Endothelial cell of umbilical vein (primary cell): ENCODE measurements at regions not wholly inside any gene's neighbourhood (a gene's known extent, or its start where the extent isn't known, plus 50 kb on each side); places are given as distances from the start of the nearest gene placed in this dataset.

Experiments used
- BruUV-seq: library from RNA; stranded (reverse); fragments of 400-500 nt; replicated peaks from 2 replicates; lab custom pipeline; 2021; lab: Mats Ljungman, UMichigan
- CTCF ChIA-PET: fragments of 300-600, 350-600 bp; sonication (Branson Sonifier 250); formaldehyde crosslinking; loops from one replicate; lab custom pipeline; 2021; ENCODE audit warnings: antibody characterized with exemption, inconsistent platforms; lab: Charles Lee
- POLR2A ChIA-PET: fragments of 300-600, 350-600 bp; sonication (Branson Sonifier 250); formaldehyde crosslinking; loops from one replicate; lab custom pipeline; 2021; ENCODE audit warnings: antibody characterized with exemption, inconsistent platforms; lab: Charles Lee
- DNase-seq: peaks from one replicate; pipeline ENCODE4 v3.0.0-alpha.2; 2011; ENCODE audit warnings: low read depth, low spot score
- FAIRE-seq: peaks from 2 replicates; lab custom pipeline; 2011; peaks lifted over from hg19 to GRCh38; lab: Jason Lieb, UNC
- H2AFZ ChIP-seq: 2 replicates; pipeline ENCODE4 v1.6.0; 2012; ENCODE audit warnings: low read depth, low read length, control low read depth, inconsistent platforms
- H3K27ac ChIP-seq: 2 replicates; pipeline ENCODE4 v1.5.1; 2011; ENCODE audit warnings: low read depth, mild to moderate bottlenecking, control low read depth, low read length, moderate library complexity; ENCODE audit not compliant: insufficient read depth
- H3K27me3 ChIP-seq, 2 experiments: 2 replicates each; pipeline versions ENCODE4 v1.6.0 to v1.6.1; 2011; ENCODE audit warnings: low read length in 2 of 2, mixed read lengths in 1 of 2; ENCODE audit not compliant: control insufficient read depth in 2 of 2, insufficient read depth in 2 of 2
- H3K36me3 ChIP-seq, 2 experiments: 2 replicates in 1 of 2; 3 replicates in 1 of 2; pipeline ENCODE4 v1.5.1; 2011; ENCODE audit warnings: low read length in 2 of 2, mild to moderate bottlenecking in 1 of 2, moderate library complexity in 1 of 2; ENCODE audit not compliant: control insufficient read depth in 2 of 2, insufficient read depth in 2 of 2; ENCODE audit errors: extremely low read depth in 1 of 2
- H3K4me1 ChIP-seq: 3 replicates; pipeline ENCODE4 v1.5.1; 2011; ENCODE audit warnings: mild to moderate bottlenecking, low read length; ENCODE audit not compliant: control insufficient read depth, insufficient read depth; ENCODE audit errors: extremely low read depth
- H3K4me2 ChIP-seq: 2 replicates; pipeline ENCODE4 v1.6.1; 2011; ENCODE audit warnings: low read length, control low read depth, mixed read lengths; ENCODE audit not compliant: insufficient read depth
- H3K4me3 ChIP-seq, 3 experiments: fragments of 200-600 bp in 1 of 3; sonication (generic), shearing (Covaris generic) in 1 of 3; replicated peaks in 1 of 3; 2 replicates each; pipeline ENCODE4 v1.5.1; 2011 to 2016; ENCODE audit warnings: control low read depth in 3 of 3, low read length in 3 of 3, mild to moderate bottlenecking in 2 of 3, inconsistent platforms in 1 of 3, low read depth in 1 of 3, moderate library complexity in 1 of 3; ENCODE audit not compliant: insufficient read depth in 1 of 3
- H3K79me2 ChIP-seq: 2 replicates; pipeline ENCODE4 v1.6.0; 2012; ENCODE audit warnings: low read length, inconsistent platforms; ENCODE audit not compliant: control insufficient read depth, insufficient read depth
- H3K9ac ChIP-seq: replicated peaks from 2 replicates; pipeline ENCODE3; 2011; ENCODE audit warnings: low read length, control low read depth; ENCODE audit not compliant: insufficient read depth; ENCODE audit errors: extremely low read depth
- H3K9me1 ChIP-seq: replicated peaks from 3 replicates; pipeline ENCODE4 v1.6.0; 2011; ENCODE audit warnings: mild to moderate bottlenecking, low read length; ENCODE audit not compliant: control insufficient read depth, insufficient read depth; ENCODE audit errors: extremely low read depth
- H3K9me3 ChIP-seq: replicated peaks from 2 replicates; pipeline ENCODE4 v1.5.1; 2012; ENCODE audit warnings: low read length, inconsistent platforms; ENCODE audit not compliant: control insufficient read depth, insufficient read depth
- H4K20me1 ChIP-seq: replicated peaks from 2 replicates; pipeline ENCODE3; 2011; ENCODE audit warnings: mild to moderate bottlenecking, low read length; ENCODE audit not compliant: control insufficient read depth, insufficient read depth; ENCODE audit errors: extremely low read depth
- JUN ChIP-seq: IDR thresholded peaks from 2 replicates; pipeline ENCODE4 v1.6.1; 2011; ENCODE audit warnings: borderline replicate concordance, low read depth; ENCODE audit not compliant: insufficient read length, insufficient read depth
- POLR2AphosphoS5 ChIP-seq: IDR thresholded peaks from 2 replicates; pipeline ENCODE4 v1.6.1; 2012; ENCODE audit warnings: low read depth, mild to moderate bottlenecking, control low read depth, low read length, moderate library complexity; ENCODE audit not compliant: insufficient read depth
- dilution Hi-C: fragments of 300-500 bp; cut with MboI; formaldehyde crosslinking; loops from one replicate; pipeline ENCODE4 v1.15.0; 2019; ENCODE audit warnings: low sequenced_read_pairs; ENCODE audit not compliant: extremely low pct_ligation_motif_present
- intact Hi-C: fragments of 100-400 bp; cut with micrococcal nuclease; formaldehyde crosslinking; loops from one replicate; pipeline ENCODE4 v1.10.0; 2022
- TF ChIP-seq, protein P1 (sequence below): IDR thresholded peaks from 2 replicates; pipeline ENCODE4 v1.6.1; 2011; ENCODE audit not compliant: insufficient read depth, insufficient read length

- H3K4me3 ChIP-seq: no peak overlapping the region
- FAIRE-seq (no peak), DNase-seq (peak; percentile 61)
- ChIA-PET POLR2A (no interaction called here), CTCF (interaction anchor here (1.0 to 1.6 kb wide), 5 partner anchors 10 to 280 kb away, joined by 3 to 7 read pairs (median 4); no protein-coding TSS in a partner anchor)
- H3K27ac ChIP-seq: no peak overlapping the region
- no TSS peak for BruUV-seq
- H3K9ac ChIP-seq: no peak overlapping the region
- H3K79me2 ChIP-seq: no peaks in the 10 kb centered on the region
- dilution Hi-C loops (no loop called here), intact Hi-C loops (no loop called here)
- H3K27me3 ChIP-seq: no peaks in the 10 kb centered on the region
- no peaks in the 10 kb centered on the region for H3K9me1 ChIP-seq
- H3K4me2 ChIP-seq: peak overlapping the region; percentile 16
- TF ChIP-seq POLR2AphosphoS5 (no peak), JUN (peak; percentile 54)
- no peaks in the 10 kb centered on the region for H4K20me1 ChIP-seq
- no peaks in the 10 kb centered on the region for H3K9me3 ChIP-seq
- H3K4me1 ChIP-seq: peaks cover 5% of the 10 kb centered on the region
- peak overlapping the region; percentile 20 for H2AFZ ChIP-seq
- no peaks in the 10 kb centered on the region for H3K36me3 ChIP-seq
Measured at GRCh38 chr7:84469034-84469433, 274.4 kb upstream of the SEMA3A start.

DNA sequence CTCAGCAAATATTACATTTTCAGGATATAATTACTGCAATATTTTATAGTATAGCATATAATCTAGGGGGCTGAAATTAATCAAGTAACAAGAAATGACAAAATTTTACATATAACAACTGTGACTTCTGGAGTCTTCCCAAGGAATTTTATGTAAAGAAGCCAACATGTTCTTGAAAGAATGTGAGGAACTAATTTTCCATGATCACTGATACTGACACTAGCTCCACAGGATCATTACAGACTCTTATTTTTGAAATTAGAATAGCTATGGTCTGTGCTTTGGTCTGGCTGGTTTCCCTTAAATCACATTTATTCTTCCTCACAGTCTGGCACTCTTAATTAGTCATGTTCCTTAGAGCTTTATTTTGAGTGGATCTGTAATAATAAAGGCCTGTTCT lies 267.7 kb upstream of the SEMA3A start:
- no peaks in the 10 kb centered on the region for H3K27me3 ChIP-seq
- DNase-seq: no peak
- no TSS peak for BruUV-seq
- no peak overlapping the region for H3K4me3 ChIP-seq
- H2AFZ ChIP-seq: no peak overlapping the region
- H3K27ac ChIP-seq: no peak overlapping the region
- POLR2A ChIA-PET: no interaction called here
- no peak overlapping the region for H3K4me2 ChIP-seq
- no peaks in the 10 kb centered on the region for H3K9me1 ChIP-seq
- CTCF ChIA-PET: no interaction called here
- H3K79me2 ChIP-seq: no peaks in the 10 kb centered on the region
- intact Hi-C loops: no loop called here
- H3K36me3 ChIP-seq: no peaks in the 10 kb centered on the region
- FAIRE-seq: no peak
- H4K20me1 ChIP-seq: no peaks in the 10 kb centered on the region
- TF ChIP-seq, protein P1, sequence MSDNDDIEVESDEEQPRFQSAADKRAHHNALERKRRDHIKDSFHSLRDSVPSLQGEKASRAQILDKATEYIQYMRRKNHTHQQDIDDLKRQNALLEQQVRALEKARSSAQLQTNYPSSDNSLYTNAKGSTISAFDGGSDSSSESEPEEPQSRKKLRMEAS: no peak
- dilution Hi-C loops: no loop called here
- no peaks in the 10 kb centered on the region for H3K4me1 ChIP-seq
- no peaks in the 10 kb centered on the region for H3K9me3 ChIP-seq
- H3K9ac ChIP-seq: no peak overlapping the region
